ENCODE measurements at regions not wholly inside any gene's neighbourhood (a gene's known extent, or its start where the extent isn't known, plus 50 kb on each side); places are given as distances from the start of the nearest gene placed in this dataset.

- no peak for TF ChIP-seq EP300 (IDR thresholded peaks at IDR 0.05)
- no peak for TF ChIP-seq CTCF (IDR thresholded peaks at IDR 0.05)
- no peak for TF ChIP-seq POLR2A (IDR thresholded peaks at IDR 0.05)
These were observed 445.9 kb downstream of the CHSY3 start for GRCh38 chr5:130350131-130350530.
